SK-N-SH (cell line): ENCODE measurements at regions not wholly inside any gene's neighbourhood (a gene's known extent, or its start where the extent isn't known, plus 50 kb on each side); places are given as distances from the start of the nearest gene placed in this dataset.

Experiments used
- CTCF ChIA-PET: fragments of 300-600, 350-600 bp; formaldehyde crosslinking; extraction: SDS; loops from one replicate; lab custom pipeline; 2021; lab: Yijun Ruan, JAX
- POLR2A ChIA-PET: fragments of 350-600 bp; sonication (Branson Sonifier 250); formaldehyde crosslinking; extraction: SDS; loops from one replicate; lab custom pipeline; 2020; ENCODE audit warnings: antibody characterized with exemption, inconsistent platforms; lab: Yijun Ruan, JAX
- DNase-seq: peaks from one replicate; pipeline ENCODE4 v3.0.0; 2012
- H2AFZ ChIP-seq: fragments of 200-600 bp; sonication (generic); 2 replicates; pipeline ENCODE4 v1.8.1; 2016; ENCODE audit warnings: antibody characterized with exemption, mild to moderate bottlenecking, low read depth
- H3F3A ChIP-seq: fragments of 200-600 bp; sonication (generic); replicated peaks from 2 replicates; pipeline ENCODE3; 2016; ENCODE audit warnings: antibody characterized with exemption, mild to moderate bottlenecking; ENCODE audit not compliant: insufficient read depth
- H3K27ac ChIP-seq, 2 experiments: fragments of 200-500 bp in 1 of 2; fragments of 200-600 bp in 1 of 2; sonication (Bioruptor generic) in 1 of 2; sonication (generic), shearing (Covaris generic) in 1 of 2; 2 replicates each; pipeline versions ENCODE4 v1.5.1 to v1.6.1; 2014 to 2016; ENCODE audit warnings: low read depth in 2 of 2, inconsistent platforms in 1 of 2, low read length in 1 of 2, mild to moderate bottlenecking in 1 of 2, mixed read lengths in 1 of 2
- H3K27me3 ChIP-seq: fragments of 200-600 bp; sonication (generic), shearing (Covaris generic); 2 replicates; pipeline ENCODE4 v1.6.1; 2016; ENCODE audit warnings: mixed run types; ENCODE audit not compliant: insufficient read depth
- H3K36me3 ChIP-seq, 2 experiments: fragments of 200-500 bp in 1 of 2; fragments of 200-600 bp in 1 of 2; sonication (Bioruptor generic) in 1 of 2; sonication (generic) in 1 of 2; replicated peaks in 1 of 2; 2 replicates each; pipeline versions ENCODE3 to v1.5.1; 2014 to 2016; ENCODE audit warnings: low read length in 1 of 2, mild to moderate bottlenecking in 1 of 2; ENCODE audit not compliant: insufficient read depth in 2 of 2, control insufficient read depth in 1 of 2
- H3K4me1 ChIP-seq, 2 experiments: fragments of 200-500 bp in 1 of 2; fragments of 200-600 bp in 1 of 2; sonication (Bioruptor generic) in 1 of 2; sonication (generic), shearing (Covaris generic) in 1 of 2; 2 replicates each; pipeline versions ENCODE4 v1.5.1 to v1.6.1; 2014 to 2016; ENCODE audit warnings: low read depth in 1 of 2, low read length in 1 of 2, mixed run types in 1 of 2; ENCODE audit not compliant: insufficient read depth in 2 of 2, control insufficient read depth in 1 of 2
- H3K4me2 ChIP-seq: fragments of 200-600 bp; sonication (generic), shearing (Covaris generic); 2 replicates; pipeline ENCODE4 v1.6.1; 2017; ENCODE audit warnings: mixed run types
- H3K4me3 ChIP-seq, 2 experiments: fragments of 200-500 bp in 1 of 2; fragments of 200-600 bp in 1 of 2; sonication (Bioruptor generic) in 1 of 2; sonication (generic), shearing (Covaris generic) in 1 of 2; 2 replicates each; pipeline versions ENCODE4 v1.5.1 to v1.8.1; 2014 to 2016; ENCODE audit warnings: low read depth in 2 of 2, inconsistent platforms in 1 of 2, low read length in 1 of 2, mild to moderate bottlenecking in 1 of 2, mixed read lengths in 1 of 2, moderate library complexity in 1 of 2
- H3K79me2 ChIP-seq: fragments of 200-600 bp; sonication (generic); 2 replicates; pipeline ENCODE4 v1.8.1; 2017; ENCODE audit warnings: mild to moderate bottlenecking; ENCODE audit not compliant: insufficient read depth
- H3K9ac ChIP-seq: fragments of 200-600 bp; sonication (generic); 2 replicates; pipeline ENCODE4 v1.6.1; 2017; ENCODE audit warnings: mixed run types
- H3K9me2 ChIP-seq: fragments of 200-600 bp; sonication (generic); 2 replicates; pipeline ENCODE4 v1.6.1; 2017; ENCODE audit warnings: mixed run types
- H3K9me3 ChIP-seq: fragments of 200-600 bp; sonication (generic); 2 replicates; pipeline ENCODE4 v1.6.1; 2017; ENCODE audit warnings: mixed run types, mild to moderate bottlenecking, moderate library complexity
- H4K20me1 ChIP-seq: fragments of 200-600 bp; sonication (generic); 2 replicates; pipeline ENCODE4 v1.6.1; 2017; ENCODE audit warnings: mild to moderate bottlenecking, mixed run types; ENCODE audit not compliant: insufficient read depth
- CHD2 ChIP-seq: fragments of 150-350 bp; IDR thresholded peaks from 2 replicates; pipeline ENCODE4 v1.6.1; 2018; ENCODE audit warnings: low read length; ENCODE audit not compliant: partially characterized antibody
- ELF1 ChIP-seq: IDR thresholded peaks from 2 replicates; pipeline ENCODE4 v1.4.0; 2012
- EZH2phosphoT487 ChIP-seq: fragments of 200-600 bp; sonication (generic); IDR thresholded peaks from 2 replicates; pipeline ENCODE4 v1.6.1; 2017; ENCODE audit warnings: low read depth, mixed run types, mild to moderate bottlenecking, antibody characterized with exemption, moderate library complexity, borderline replicate concordance
- FOSL2 ChIP-seq: IDR thresholded peaks from 2 replicates; pipeline ENCODE4 v1.4.0; 2012; ENCODE audit warnings: low read depth, mild to moderate bottlenecking, moderate library complexity, borderline replicate concordance
- FOXJ3 ChIP-seq: sonication (generic); formaldehyde crosslinking; IDR thresholded peaks from 2 replicates; pipeline ENCODE4 v1.5.1; 2020; ENCODE audit warnings: mild to moderate bottlenecking, missing genetic modification reagents
- FOXM1 ChIP-seq: IDR thresholded peaks from 2 replicates; pipeline ENCODE4 v1.4.0; 2012; ENCODE audit warnings: low read depth, mild to moderate bottlenecking
- IRF3 ChIP-seq: fragments of 150-350 bp; IDR thresholded peaks from 2 replicates; pipeline ENCODE4 v1.6.1; 2016; ENCODE audit warnings: mild to moderate bottlenecking, low read depth, low read length
- MEF2A ChIP-seq: IDR thresholded peaks from 2 replicates; pipeline ENCODE4 v1.4.0; 2012; ENCODE audit warnings: low read depth, borderline replicate concordance
- NFIC ChIP-seq: IDR thresholded peaks from 2 replicates; pipeline ENCODE4 v1.4.0; 2012; ENCODE audit warnings: borderline replicate concordance
- PBX3 ChIP-seq: IDR thresholded peaks from 2 replicates; pipeline ENCODE4; 2012
- REST ChIP-seq: IDR thresholded peaks from 2 replicates; pipeline ENCODE4 v1.6.1; 2012; ENCODE audit warnings: mild to moderate bottlenecking, low read depth, low read length, moderate library complexity
- RFX5 ChIP-seq: IDR thresholded peaks from 2 replicates; pipeline ENCODE4 v1.6.1; 2012; ENCODE audit warnings: mild to moderate bottlenecking, improper control_type of control experiment, low read length
- SMC3 ChIP-seq: IDR thresholded peaks from 2 replicates; pipeline ENCODE4 v1.6.1; 2012; ENCODE audit warnings: low read depth, low read length, improper control_type of control experiment
- TAF1 ChIP-seq: IDR thresholded peaks from 2 replicates; pipeline ENCODE4 v1.6.1; 2012; ENCODE audit warnings: low read depth, mild to moderate bottlenecking, low read length, moderate library complexity, borderline replicate concordance
- TEAD4 ChIP-seq: IDR thresholded peaks from 2 replicates; pipeline ENCODE4 v1.4.0; 2012; ENCODE audit warnings: mild to moderate bottlenecking, borderline replicate concordance; ENCODE audit not compliant: insufficient read depth
- USF2 ChIP-seq: fragments of 150-350 bp; IDR thresholded peaks from 2 replicates; pipeline ENCODE4 v1.6.1; 2017; ENCODE audit warnings: antibody characterized with exemption, low read length, low read depth, borderline replicate concordance
- YY1 ChIP-seq: IDR thresholded peaks from 2 replicates; pipeline ENCODE4 v1.4.0; 2012; ENCODE audit warnings: low read depth, mild to moderate bottlenecking
- WGBS: methylation state at CpG from one replicate; pipeline ENCODE4 v1.1.6; 2017; ENCODE audit warnings: low lambda C conversion rate; 5-methylcytosine and 5-hydroxymethylcytosine counted together
- TF ChIP-seq, protein P1 (sequence below): IDR thresholded peaks from 2 replicates; pipeline ENCODE4 v1.4.0; 2012; ENCODE audit warnings: low read depth, borderline replicate concordance
- TF ChIP-seq, protein P2 (sequence below): IDR thresholded peaks from 2 replicates; pipeline ENCODE4 v1.4.0; 2012; ENCODE audit warnings: low read depth

GRCh38 chr10:124144536-124144935, 51.1 kb upstream of the CHST15 start:
- H3K27ac ChIP-seq, result no peak overlapping the region
- H3K4me1 ChIP-seq, result no peaks in the 10 kb centered on the region; a peak in 1 of 4 replicates
- no peaks in the 10 kb centered on the region for H4K20me1 ChIP-seq
- no peak for DNase-seq
- no peaks in the 10 kb centered on the region for H3K9me2 ChIP-seq
- H3K79me2 ChIP-seq, result no peaks in the 10 kb centered on the region
- no peak overlapping the region for H3K9ac ChIP-seq
- no peak overlapping the region for H3K4me3 ChIP-seq
- H3K9me3 ChIP-seq, result no peaks in the 10 kb centered on the region
- WGBS, result 62% methylated on average over 9 of the region's 9 CpGs
- H3K4me2 ChIP-seq, result no peak overlapping the region
- CTCF ChIA-PET, result no interaction called here
- TF ChIP-seq NFIC (no peak), IRF3 (no peak), FOXM1 (no peak), TEAD4 (no peak), REST (no peak), ELF1 (no peak), USF2 (no peak)
- H3F3A ChIP-seq, result no peaks in the 10 kb centered on the region
- no peak overlapping the region for H2AFZ ChIP-seq
- no peaks in the 10 kb centered on the region for H3K27me3 ChIP-seq
- no peaks in the 10 kb centered on the region for H3K36me3 ChIP-seq
- POLR2A ChIA-PET, result no interaction called here

DNA sequence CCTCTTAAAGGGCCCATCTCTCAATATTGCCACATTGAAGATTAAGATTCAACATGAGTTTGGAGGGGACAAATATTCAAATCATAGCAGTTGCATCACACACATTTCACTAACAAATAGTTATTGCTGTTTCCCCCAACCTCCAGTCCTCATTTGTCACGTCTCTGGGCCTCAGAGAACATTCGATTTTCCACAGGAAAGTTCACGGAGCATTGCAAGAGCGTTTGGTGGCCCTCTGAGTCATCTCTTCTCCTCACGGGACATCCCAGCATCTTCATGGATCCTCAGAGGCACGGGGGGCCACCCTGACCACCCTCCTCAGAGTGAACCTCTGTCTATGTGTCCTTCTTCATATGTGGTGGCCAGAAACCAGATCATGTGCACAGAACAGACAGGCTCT, 50.3 kb upstream of the CHST15 start:
- WGBS, result 44% methylated on average over 6 of the region's 6 CpGs
- CTCF ChIA-PET, result interaction anchor here (2.2 kb wide), 1 partner anchor 11 kb away, joined by 9 read pairs; no protein-coding TSS in a partner anchor
- H3K27ac ChIP-seq, result no peak overlapping the region
- TF ChIP-seq PBX3 (no peak), CHD2 (no peak), MEF2A (no peak), RFX5 (no peak), ELF1 (no peak), FOXJ3 (no peak), EZH2phosphoT487 (no peak), NFIC (no peak), YY1 (no peak), TAF1 (no peak), SMC3 (no peak), USF2 (no peak), FOSL2 (no peak)
- TF ChIP-seq, protein P1, sequence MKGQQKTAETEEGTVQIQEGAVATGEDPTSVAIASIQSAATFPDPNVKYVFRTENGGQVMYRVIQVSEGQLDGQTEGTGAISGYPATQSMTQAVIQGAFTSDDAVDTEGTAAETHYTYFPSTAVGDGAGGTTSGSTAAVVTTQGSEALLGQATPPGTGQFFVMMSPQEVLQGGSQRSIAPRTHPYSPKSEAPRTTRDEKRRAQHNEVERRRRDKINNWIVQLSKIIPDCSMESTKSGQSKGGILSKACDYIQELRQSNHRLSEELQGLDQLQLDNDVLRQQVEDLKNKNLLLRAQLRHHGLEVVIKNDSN, result no peak
- TF ChIP-seq, protein P2, sequence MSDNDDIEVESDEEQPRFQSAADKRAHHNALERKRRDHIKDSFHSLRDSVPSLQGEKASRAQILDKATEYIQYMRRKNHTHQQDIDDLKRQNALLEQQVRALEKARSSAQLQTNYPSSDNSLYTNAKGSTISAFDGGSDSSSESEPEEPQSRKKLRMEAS, result no peak

More for the DNA sequence above, 50.3 kb upstream of the CHST15 start:
- Histone ChIP-seq H3K4me1 (no peaks in the 10 kb centered on the region; a peak in 1 of 4 replicates), H2AFZ (no peak overlapping the region), H3K79me2 (no peaks in the 10 kb centered on the region), H3K9me2 (no peaks in the 10 kb centered on the region), H3K4me2 (no peak overlapping the region), H3K9me3 (no peaks in the 10 kb centered on the region), H3F3A (no peaks in the 10 kb centered on the region), H4K20me1 (no peaks in the 10 kb centered on the region), H3K4me3 (no peak overlapping the region), H3K27me3 (no peaks in the 10 kb centered on the region), H3K36me3 (no peaks in the 10 kb centered on the region), H3K9ac (no peak overlapping the region)
- DNase-seq, result no peak
- POLR2A ChIA-PET, result no interaction called here
